HEK293 (cell line): ENCODE measurements at regions not wholly inside any gene's neighbourhood (a gene's known extent, or its start where the extent isn't known, plus 50 kb on each side); places are given as distances from the start of the nearest gene placed in this dataset.

Experiments used
- CTCF ChIA-PET: fragments of 350-600 bp; formaldehyde crosslinking; extraction: SDS; loops from one replicate; lab custom pipeline; 2021; ENCODE audit warnings: antibody characterized with exemption; lab: Yijun Ruan, JAX
- POLR2A ChIA-PET: fragments of 300-600 bp; formaldehyde crosslinking; extraction: SDS; loops from one replicate; lab custom pipeline; 2020; ENCODE audit warnings: antibody characterized with exemption, inconsistent platforms; lab: Yijun Ruan, JAX
- H3K27ac ChIP-seq: fragments of 200-500 bp; sonication (Bioruptor generic); 2 replicates; pipeline ENCODE4 v1.5.1; 2014; ENCODE audit warnings: low read depth, low read length, control low read depth, inconsistent platforms; ENCODE audit errors: extremely low read depth
- H3K36me3 ChIP-seq, 2 experiments: fragments of 200-500 bp in 1 of 2; sonication (Bioruptor generic) in 1 of 2; 1 replicate in 1 of 2; 2 replicates in 1 of 2; pipeline ENCODE4 v1.5.1; 2014 to 2017; ENCODE audit warnings: inconsistent platforms in 2 of 2, low read length in 2 of 2; ENCODE audit not compliant: control insufficient read depth in 2 of 2, insufficient read depth in 1 of 2
- H3K4me1 ChIP-seq: fragments of 200-500 bp; sonication (Bioruptor generic); 2 replicates; pipeline ENCODE4 v1.5.1; 2014; ENCODE audit warnings: mild to moderate bottlenecking, low read length, inconsistent platforms; ENCODE audit not compliant: control insufficient read depth, insufficient read depth
- H3K4me3 ChIP-seq: 2 replicates; pipeline ENCODE4 v1.5.1; 2011; ENCODE audit warnings: low read depth, mild to moderate bottlenecking, control low read depth, low read length, moderate library complexity
- H3K9me3 ChIP-seq: fragments of 200-500 bp; sonication (Bioruptor generic); 2 replicates; pipeline ENCODE4 v1.5.1; 2014; ENCODE audit warnings: low read depth, low read length, inconsistent platforms; ENCODE audit not compliant: control insufficient read depth, insufficient read depth
- EGR2 ChIP-seq: fragments of 450-650 bp; formaldehyde crosslinking; IDR thresholded peaks from 2 replicates; pipeline ENCODE4 v1.5.1; 2016; ENCODE audit warnings: low read depth, missing biosample characterization, missing genetic modification characterization
- KLF1 ChIP-seq: fragments of 450-650 bp; formaldehyde crosslinking; IDR thresholded peaks from 2 replicates; pipeline ENCODE4 v1.5.1; 2016; ENCODE audit warnings: missing biosample characterization, missing genetic modification characterization
- KLF16 ChIP-seq: fragments of 450-650 bp; formaldehyde crosslinking; IDR thresholded peaks from 2 replicates; pipeline ENCODE4 v1.5.1; 2017; ENCODE audit warnings: missing biosample characterization, missing genetic modification characterization
- OSR2 ChIP-seq: fragments of 450-650 bp; formaldehyde crosslinking; IDR thresholded peaks from 2 replicates; pipeline ENCODE4 v1.5.1; 2016; ENCODE audit warnings: missing biosample characterization, missing genetic modification characterization
- PRDM1 ChIP-seq: fragments of 450-650 bp; formaldehyde crosslinking; IDR thresholded peaks from 2 replicates; pipeline ENCODE4; 2016; ENCODE audit warnings: missing biosample characterization, missing genetic modification characterization
- SP2 ChIP-seq: fragments of 450-650 bp; formaldehyde crosslinking; IDR thresholded peaks from 2 replicates; pipeline ENCODE4 v1.5.1; 2016; ENCODE audit warnings: missing biosample characterization, missing genetic modification characterization
- TCF7L2 ChIP-seq: IDR thresholded peaks from 2 replicates; pipeline ENCODE4 v1.6.1; 2011; ENCODE audit warnings: low read depth, mild to moderate bottlenecking, inconsistent platforms, low read length, moderate library complexity, borderline replicate concordance
- ZBTB1 ChIP-seq: fragments of 450-650 bp; formaldehyde crosslinking; IDR thresholded peaks from 2 replicates; pipeline ENCODE4 v1.5.1; 2016; ENCODE audit warnings: missing biosample characterization, missing genetic modification characterization
- ZIC2 ChIP-seq: fragments of 450-650 bp; formaldehyde crosslinking; IDR thresholded peaks from 2 replicates; pipeline ENCODE4 v1.5.1; 2016; ENCODE audit warnings: missing biosample characterization, missing genetic modification characterization
- ZNF2 ChIP-seq: fragments of 450-650 bp; formaldehyde crosslinking; IDR thresholded peaks from 2 replicates; pipeline ENCODE4 v1.5.1; 2016; ENCODE audit warnings: missing biosample characterization, missing genetic modification characterization
- ZNF26 ChIP-seq: fragments of 450-650 bp; formaldehyde crosslinking; IDR thresholded peaks from 2 replicates; pipeline ENCODE4 v1.5.1; 2016; ENCODE audit warnings: missing biosample characterization, missing genetic modification characterization
- ZNF266 ChIP-seq: fragments of 450-650 bp; formaldehyde crosslinking; IDR thresholded peaks from 2 replicates; pipeline ENCODE4 v1.5.1; 2016; ENCODE audit warnings: missing biosample characterization, missing genetic modification characterization, low read depth
- ZNF354C ChIP-seq: fragments of 450-650 bp; formaldehyde crosslinking; IDR thresholded peaks from 2 replicates; pipeline ENCODE4 v1.5.1; 2016; ENCODE audit warnings: missing biosample characterization, missing genetic modification characterization, low read depth, borderline replicate concordance
- ZNF391 ChIP-seq: fragments of 450-650 bp; formaldehyde crosslinking; IDR thresholded peaks from 2 replicates; pipeline ENCODE4 v1.5.1; 2016; ENCODE audit warnings: low read depth, missing biosample characterization, missing genetic modification characterization, borderline replicate concordance
- ZNF416 ChIP-seq: fragments of 450-650 bp; formaldehyde crosslinking; IDR thresholded peaks from 2 replicates; pipeline ENCODE4 v1.5.1; 2016; ENCODE audit warnings: missing biosample characterization, missing genetic modification characterization
- ZNF560 ChIP-seq: fragments of 450-650 bp; formaldehyde crosslinking; IDR thresholded peaks from 2 replicates; pipeline ENCODE4 v1.5.1; 2017; ENCODE audit warnings: missing biosample characterization, missing genetic modification characterization, borderline replicate concordance
- ZNF660 ChIP-seq: fragments of 450-650 bp; IDR thresholded peaks from 2 replicates; pipeline ENCODE4 v1.5.1; 2018; ENCODE audit warnings: missing biosample characterization, mild to moderate bottlenecking, missing genetic modification characterization
- ZNF791 ChIP-seq: fragments of 450-650 bp; formaldehyde crosslinking; IDR thresholded peaks from 2 replicates; pipeline ENCODE4 v1.5.1; 2016; ENCODE audit warnings: missing biosample characterization, missing genetic modification characterization
- ZSCAN23 ChIP-seq: fragments of 450-650 bp; formaldehyde crosslinking; IDR thresholded peaks from 2 replicates; pipeline ENCODE4 v1.5.1; 2016; ENCODE audit warnings: missing biosample characterization, missing genetic modification characterization
- TF ChIP-seq, protein P1 (sequence below): fragments of 450-650 bp; formaldehyde crosslinking; IDR thresholded peaks from 2 replicates; pipeline ENCODE4 v1.5.1; 2017; ENCODE audit warnings: missing biosample characterization, missing genetic modification characterization
- TF ChIP-seq, protein P2 (sequence below): fragments of 450-650 bp; formaldehyde crosslinking; IDR thresholded peaks from 2 replicates; pipeline ENCODE4 v1.5.1; 2017; ENCODE audit warnings: missing biosample characterization, missing genetic modification characterization
- TF ChIP-seq, protein P3 (sequence below): fragments of 450-650 bp; formaldehyde crosslinking; IDR thresholded peaks from 2 replicates; pipeline ENCODE4; 2016; ENCODE audit warnings: missing biosample characterization, missing genetic modification characterization
- TF ChIP-seq, protein P4 (sequence below): fragments of 450-650 bp; formaldehyde crosslinking; IDR thresholded peaks from 2 replicates; pipeline ENCODE4 v1.5.1; 2016; ENCODE audit warnings: missing biosample characterization, missing genetic modification characterization
- TF ChIP-seq, protein P5 (sequence below): IDR thresholded peaks from 2 replicates; pipeline ENCODE4 v1.6.1; 2011; ENCODE audit warnings: mild to moderate bottlenecking, low read depth, low read length, borderline replicate concordance
- TF ChIP-seq, protein P6 (sequence below): sonication (generic); formaldehyde crosslinking; IDR thresholded peaks from 2 replicates; pipeline ENCODE4 v1.8.1; 2022; ENCODE audit warnings: mild to moderate bottlenecking, moderate library complexity, missing genetic modification reagents
- TF ChIP-seq, protein P7 (sequence below): fragments of 450-650 bp; formaldehyde crosslinking; IDR thresholded peaks from 2 replicates; pipeline ENCODE4 v1.5.1; 2016; ENCODE audit warnings: missing biosample characterization, missing genetic modification characterization, low read depth

DNA sequence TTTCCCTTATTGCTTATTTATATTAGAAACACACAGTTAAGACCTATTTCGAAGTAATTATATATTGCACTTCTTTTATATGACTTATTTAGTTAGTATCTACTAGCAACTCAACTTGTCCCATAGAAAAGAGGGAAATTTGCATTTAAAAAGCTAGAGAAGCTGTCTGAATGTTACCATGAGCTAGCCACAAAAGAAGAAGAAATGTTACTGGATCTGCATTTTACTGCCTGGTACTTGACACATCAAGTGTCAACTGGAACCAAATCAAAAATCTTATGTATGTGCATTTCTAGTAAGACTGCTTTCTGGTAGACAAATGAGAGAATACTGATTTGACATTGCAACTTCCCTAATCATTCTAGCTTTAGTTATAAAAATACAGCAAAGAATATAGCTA, 424.6 kb upstream of the VRK2 start:
- no peaks in the 10 kb centered on the region for H3K4me1 ChIP-seq
- CTCF ChIA-PET: no interaction called here
- no peaks in the 10 kb centered on the region for H3K36me3 ChIP-seq
- POLR2A ChIA-PET: no interaction called here
- TF ChIP-seq ZSCAN23 (tag by site-specific recombination): no peak
- TF ChIP-seq SP2: no peak
- TF ChIP-seq OSR2 (tag by site-specific recombination): no peak
- TF ChIP-seq, protein P1, sequence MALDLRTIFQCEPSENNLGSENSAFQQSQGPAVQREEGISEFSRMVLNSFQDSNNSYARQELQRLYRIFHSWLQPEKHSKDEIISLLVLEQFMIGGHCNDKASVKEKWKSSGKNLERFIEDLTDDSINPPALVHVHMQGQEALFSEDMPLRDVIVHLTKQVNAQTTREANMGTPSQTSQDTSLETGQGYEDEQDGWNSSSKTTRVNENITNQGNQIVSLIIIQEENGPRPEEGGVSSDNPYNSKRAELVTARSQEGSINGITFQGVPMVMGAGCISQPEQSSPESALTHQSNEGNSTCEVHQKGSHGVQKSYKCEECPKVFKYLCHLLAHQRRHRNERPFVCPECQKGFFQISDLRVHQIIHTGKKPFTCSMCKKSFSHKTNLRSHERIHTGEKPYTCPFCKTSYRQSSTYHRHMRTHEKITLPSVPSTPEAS (tag by site-specific recombination): no peak
- no peak for TF ChIP-seq ZNF26 (tag by site-specific recombination)
- TF ChIP-seq ZIC2: no peak
- TF ChIP-seq ZNF2 (tag by site-specific recombination): no peak
- TF ChIP-seq ZNF354C (tag by site-specific recombination): no peak
- no peak for TF ChIP-seq EGR2 (tag by site-specific recombination)
- TF ChIP-seq PRDM1: no peak
- no peak for TF ChIP-seq ZBTB1 (tag by site-specific recombination)
- TF ChIP-seq, protein P2, sequence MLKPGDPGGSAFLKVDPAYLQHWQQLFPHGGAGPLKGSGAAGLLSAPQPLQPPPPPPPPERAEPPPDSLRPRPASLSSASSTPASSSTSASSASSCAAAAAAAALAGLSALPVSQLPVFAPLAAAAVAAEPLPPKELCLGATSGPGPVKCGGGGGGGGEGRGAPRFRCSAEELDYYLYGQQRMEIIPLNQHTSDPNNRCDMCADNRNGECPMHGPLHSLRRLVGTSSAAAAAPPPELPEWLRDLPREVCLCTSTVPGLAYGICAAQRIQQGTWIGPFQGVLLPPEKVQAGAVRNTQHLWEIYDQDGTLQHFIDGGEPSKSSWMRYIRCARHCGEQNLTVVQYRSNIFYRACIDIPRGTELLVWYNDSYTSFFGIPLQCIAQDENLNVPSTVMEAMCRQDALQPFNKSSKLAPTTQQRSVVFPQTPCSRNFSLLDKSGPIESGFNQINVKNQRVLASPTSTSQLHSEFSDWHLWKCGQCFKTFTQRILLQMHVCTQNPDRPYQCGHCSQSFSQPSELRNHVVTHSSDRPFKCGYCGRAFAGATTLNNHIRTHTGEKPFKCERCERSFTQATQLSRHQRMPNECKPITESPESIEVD: no peak
- TF ChIP-seq, protein P3, sequence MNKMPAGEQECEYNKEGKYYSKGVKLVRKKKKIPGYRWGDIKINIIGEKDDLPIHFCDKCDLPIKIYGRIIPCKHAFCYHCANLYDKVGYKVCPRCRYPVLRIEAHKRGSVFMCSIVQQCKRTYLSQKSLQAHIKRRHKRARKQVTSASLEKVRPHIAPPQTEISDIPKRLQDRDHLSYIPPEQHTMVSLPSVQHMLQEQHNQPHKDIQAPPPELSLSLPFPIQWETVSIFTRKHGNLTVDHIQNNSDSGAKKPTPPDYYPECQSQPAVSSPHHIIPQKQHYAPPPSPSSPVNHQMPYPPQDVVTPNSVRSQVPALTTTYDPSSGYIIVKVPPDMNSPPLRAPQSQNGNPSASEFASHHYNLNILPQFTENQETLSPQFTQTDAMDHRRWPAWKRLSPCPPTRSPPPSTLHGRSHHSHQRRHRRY (tag by site-specific recombination): no peak
- TF ChIP-seq ZNF266: no peak
- no peaks in the 10 kb centered on the region for H3K9me3 ChIP-seq
- no peak overlapping the region for H3K4me3 ChIP-seq
- H3K27ac ChIP-seq: no peak overlapping the region

- H3K9me3 ChIP-seq: no peaks in the 10 kb centered on the region
- H3K27ac ChIP-seq: no peak overlapping the region
- no peaks in the 10 kb centered on the region for H3K4me1 ChIP-seq
- no peak overlapping the region for H3K4me3 ChIP-seq
- ChIA-PET POLR2A (no interaction called here), CTCF (no interaction called here)
- H3K36me3 ChIP-seq: no peaks in the 10 kb centered on the region
- TF ChIP-seq KLF1 (no peak), ZNF660 (tag by site-specific recombination) (no peak), KLF16 (tag by site-specific recombination) (no peak), ZNF560 (tag by site-specific recombination) (no peak), ZNF791 (tag by site-specific recombination) (no peak), TCF7L2 (no peak), ZNF391 (no peak), ZNF416 (no peak)
- TF ChIP-seq, protein P4, sequence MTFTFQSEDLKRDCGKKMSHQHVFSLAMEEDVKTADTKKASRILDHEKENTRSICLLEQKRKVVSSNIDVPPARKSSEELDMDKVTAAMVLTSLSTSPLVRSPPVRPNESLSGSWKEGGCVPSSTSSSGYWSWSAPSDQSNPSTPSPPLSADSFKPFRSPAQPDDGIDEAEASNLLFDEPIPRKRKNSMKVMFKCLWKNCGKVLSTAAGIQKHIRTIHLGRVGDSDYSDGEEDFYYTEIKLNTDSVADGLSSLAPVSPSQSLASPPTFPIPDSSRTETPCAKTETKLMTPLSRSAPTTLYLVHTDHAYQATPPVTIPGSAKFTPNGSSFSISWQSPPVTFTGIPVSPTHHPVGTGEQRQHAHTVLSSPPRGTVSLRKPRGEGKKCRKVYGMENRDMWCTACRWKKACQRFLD (tag by site-specific recombination): no peak
- TF ChIP-seq, protein P5, sequence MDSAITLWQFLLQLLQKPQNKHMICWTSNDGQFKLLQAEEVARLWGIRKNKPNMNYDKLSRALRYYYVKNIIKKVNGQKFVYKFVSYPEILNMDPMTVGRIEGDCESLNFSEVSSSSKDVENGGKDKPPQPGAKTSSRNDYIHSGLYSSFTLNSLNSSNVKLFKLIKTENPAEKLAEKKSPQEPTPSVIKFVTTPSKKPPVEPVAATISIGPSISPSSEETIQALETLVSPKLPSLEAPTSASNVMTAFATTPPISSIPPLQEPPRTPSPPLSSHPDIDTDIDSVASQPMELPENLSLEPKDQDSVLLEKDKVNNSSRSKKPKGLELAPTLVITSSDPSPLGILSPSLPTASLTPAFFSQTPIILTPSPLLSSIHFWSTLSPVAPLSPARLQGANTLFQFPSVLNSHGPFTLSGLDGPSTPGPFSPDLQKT: no peak
- TF ChIP-seq, protein P6, sequence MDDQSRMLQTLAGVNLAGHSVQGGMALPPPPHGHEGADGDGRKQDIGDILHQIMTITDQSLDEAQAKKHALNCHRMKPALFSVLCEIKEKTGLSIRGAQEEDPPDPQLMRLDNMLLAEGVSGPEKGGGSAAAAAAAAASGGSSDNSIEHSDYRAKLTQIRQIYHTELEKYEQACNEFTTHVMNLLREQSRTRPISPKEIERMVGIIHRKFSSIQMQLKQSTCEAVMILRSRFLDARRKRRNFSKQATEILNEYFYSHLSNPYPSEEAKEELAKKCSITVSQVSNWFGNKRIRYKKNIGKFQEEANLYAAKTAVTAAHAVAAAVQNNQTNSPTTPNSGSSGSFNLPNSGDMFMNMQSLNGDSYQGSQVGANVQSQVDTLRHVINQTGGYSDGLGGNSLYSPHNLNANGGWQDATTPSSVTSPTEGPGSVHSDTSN (CRISPR knock-in tag): no peak
- TF ChIP-seq, protein P7, sequence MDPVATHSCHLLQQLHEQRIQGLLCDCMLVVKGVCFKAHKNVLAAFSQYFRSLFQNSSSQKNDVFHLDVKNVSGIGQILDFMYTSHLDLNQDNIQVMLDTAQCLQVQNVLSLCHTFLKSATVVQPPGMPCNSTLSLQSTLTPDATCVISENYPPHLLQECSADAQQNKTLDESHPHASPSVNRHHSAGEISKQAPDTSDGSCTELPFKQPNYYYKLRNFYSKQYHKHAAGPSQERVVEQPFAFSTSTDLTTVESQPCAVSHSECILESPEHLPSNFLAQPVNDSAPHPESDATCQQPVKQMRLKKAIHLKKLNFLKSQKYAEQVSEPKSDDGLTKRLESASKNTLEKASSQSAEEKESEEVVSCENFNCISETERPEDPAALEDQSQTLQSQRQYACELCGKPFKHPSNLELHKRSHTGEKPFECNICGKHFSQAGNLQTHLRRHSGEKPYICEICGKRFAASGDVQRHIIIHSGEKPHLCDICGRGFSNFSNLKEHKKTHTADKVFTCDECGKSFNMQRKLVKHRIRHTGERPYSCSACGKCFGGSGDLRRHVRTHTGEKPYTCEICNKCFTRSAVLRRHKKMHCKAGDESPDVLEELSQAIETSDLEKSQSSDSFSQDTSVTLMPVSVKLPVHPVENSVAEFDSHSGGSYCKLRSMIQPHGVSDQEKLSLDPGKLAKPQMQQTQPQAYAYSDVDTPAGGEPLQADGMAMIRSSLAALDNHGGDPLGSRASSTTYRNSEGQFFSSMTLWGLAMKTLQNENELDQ: no peak
Observed at GRCh38 chr2:57656198-57656597, 390.4 kb upstream of the VRK2 start.
